ENCODE measurements at regions not wholly inside any gene's neighbourhood (a gene's known extent, or its start where the extent isn't known, plus 50 kb on each side); places are given as distances from the start of the nearest gene placed in this dataset.

DNA sequence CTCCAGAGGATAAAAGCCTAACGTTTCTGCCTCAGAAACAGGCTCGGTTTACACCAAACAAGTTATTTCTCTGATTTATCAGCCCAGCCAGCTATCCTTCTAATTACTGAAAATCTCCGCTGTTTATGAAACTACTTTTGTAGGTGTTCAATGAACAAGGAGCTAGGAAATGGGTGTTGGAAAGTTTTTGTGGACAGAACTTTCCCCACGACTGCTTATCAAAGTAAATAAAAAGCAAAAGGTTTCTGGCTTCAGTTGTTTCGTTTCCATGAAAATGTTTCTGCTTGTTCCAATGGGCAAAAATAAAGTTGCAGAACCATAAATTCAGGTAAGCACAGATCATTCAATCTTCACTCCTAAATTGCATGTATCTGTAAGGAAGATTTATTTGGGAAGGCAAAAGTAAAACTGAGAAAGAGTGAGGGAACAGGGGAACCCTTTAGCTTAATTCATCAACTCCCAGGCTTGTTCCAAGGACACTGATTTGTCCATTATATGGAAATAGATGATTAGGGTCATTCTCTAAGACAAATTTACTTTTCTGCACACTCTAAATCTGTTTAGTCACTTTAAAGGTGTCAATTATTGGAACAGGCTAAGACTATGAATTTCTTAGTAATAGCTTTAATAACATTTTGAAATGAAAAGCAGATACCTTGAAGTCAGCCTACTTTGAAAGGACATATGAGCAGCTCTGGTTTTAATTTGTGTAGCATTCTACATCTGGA lies 175.9 kb upstream of the CDKN3 start:
- DNase-seq (ENCODE audit: low read depth) = no peak
- Histone ChIP-seq H3K27me3 (ENCODE audit: control insufficient read depth, insufficient read depth, low read length) (peaks cover 3% of the 10 kb centered on the region), H3K36me3 (ENCODE audit: control insufficient read depth, insufficient read depth, low read length) (no peaks in the 10 kb centered on the region), H3K4me3 (ENCODE audit: low read depth, low read length) (no peak overlapping the region)
- POLR2A ChIA-PET = no interaction called here
- CTCF ChIA-PET = no interaction called here
- no peak for TF ChIP-seq CTCF (IDR thresholded peaks at IDR 0.05; ENCODE audit: insufficient read depth, low read depth, low read length)

DNA sequence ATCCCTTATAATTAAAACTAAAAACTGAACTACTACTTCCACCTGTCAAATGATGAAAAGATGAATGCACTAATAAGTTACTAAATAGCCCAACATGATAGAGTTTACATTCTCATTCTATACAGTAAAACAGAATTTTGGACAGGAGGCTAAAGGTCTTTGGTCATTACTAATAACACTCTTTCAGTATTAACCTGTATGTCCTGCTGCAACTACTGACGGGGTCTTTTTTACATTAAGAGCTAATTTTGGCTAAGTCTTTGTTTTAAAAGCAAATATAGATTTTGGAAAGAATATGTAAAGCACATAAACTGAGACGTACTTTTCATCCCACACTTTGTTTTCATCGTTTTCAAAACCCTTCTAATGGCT lies 175.4 kb upstream of the CDKN3 start:
- no peak for DNase-seq (ENCODE audit: low read depth)
- Histone ChIP-seq H3K4me3 (ENCODE audit: low read depth, low read length) (no peak overlapping the region), H3K27me3 (ENCODE audit: control insufficient read depth, insufficient read depth, low read length) (peaks cover 3% of the 10 kb centered on the region), H3K36me3 (ENCODE audit: control insufficient read depth, insufficient read depth, low read length) (no peaks in the 10 kb centered on the region)
- no peak for TF ChIP-seq CTCF (IDR thresholded peaks at IDR 0.05; ENCODE audit: insufficient read depth, low read depth, low read length)
- POLR2A ChIA-PET = no interaction called here
- CTCF ChIA-PET = no interaction called here

- H3K4me3 ChIP-seq (ENCODE audit: low read depth, low read length) = no peak overlapping the region
- CTCF ChIA-PET = no interaction called here
- POLR2A ChIA-PET = no interaction called here
These were observed 174.8 kb upstream of the CDKN3 start for GRCh38 chr14:54221971-54222370.

GRCh38 chr14:54223831-54224402 lies 172.9 kb upstream of the CDKN3 start:
- H3K4me3 ChIP-seq (ENCODE audit: low read depth, low read length) = no peak overlapping the region
- CTCF ChIA-PET = no interaction called here
- POLR2A ChIA-PET = no interaction called here
- TF ChIP-seq CTCF (IDR thresholded peaks at IDR 0.05; ENCODE audit: insufficient read depth, low read depth, low read length) = no peak
- peaks cover 3% of the 10 kb centered on the region for H3K27me3 ChIP-seq (ENCODE audit: control insufficient read depth, insufficient read depth, low read length)
- no peaks in the 10 kb centered on the region for H3K36me3 ChIP-seq (ENCODE audit: control insufficient read depth, insufficient read depth, low read length)
- DNase-seq (ENCODE audit: low read depth) = no peak

More at GRCh38 chr14:54221971-54222370, 174.8 kb upstream of the CDKN3 start:
- Histone ChIP-seq H3K36me3 (ENCODE audit: control insufficient read depth, insufficient read depth, low read length) (no peaks in the 10 kb centered on the region), H3K27me3 (ENCODE audit: control insufficient read depth, insufficient read depth, low read length) (peaks cover 3% of the 10 kb centered on the region)
- DNase-seq (ENCODE audit: low read depth) = no peak
- TF ChIP-seq CTCF (IDR thresholded peaks at IDR 0.05; ENCODE audit: insufficient read depth, low read depth, low read length) = no peak

DNA sequence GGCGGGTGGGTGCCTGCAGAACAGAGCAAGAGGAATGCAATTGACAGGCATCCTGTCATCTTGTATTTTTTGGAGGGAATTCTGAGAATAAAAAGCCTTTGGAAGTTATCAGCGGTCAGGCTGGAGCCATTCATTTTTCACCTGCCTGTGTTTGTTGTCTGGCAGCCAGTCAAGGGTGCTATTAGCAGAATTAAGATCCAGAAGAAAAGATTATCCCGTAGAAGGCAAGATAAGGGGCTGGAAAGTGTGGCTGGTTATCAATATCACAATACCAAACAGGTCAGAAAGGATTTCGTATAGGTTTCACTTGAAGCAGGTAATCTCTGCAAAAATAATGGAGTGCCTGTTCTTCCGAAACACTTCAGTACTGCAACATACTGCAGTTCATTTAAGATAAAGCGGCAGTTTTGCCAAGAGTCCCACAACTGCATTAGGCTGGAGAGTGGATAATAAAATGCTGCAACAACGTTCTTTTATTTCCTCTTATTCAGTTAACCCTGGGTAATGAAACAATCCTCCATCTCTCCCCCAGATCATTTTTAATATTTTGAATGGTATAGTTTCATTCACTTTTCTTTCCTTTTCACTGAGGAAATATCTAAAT lies 171.2 kb upstream of the CDKN3 start:
- POLR2A ChIA-PET = no interaction called here
- no peak for TF ChIP-seq CTCF (IDR thresholded peaks at IDR 0.05; ENCODE audit: insufficient read depth, low read depth, low read length)
- CTCF ChIA-PET = no interaction called here
- H3K4me3 ChIP-seq (ENCODE audit: low read depth, low read length) = no peak overlapping the region
- peaks cover 1% of the 10 kb centered on the region for H3K27me3 ChIP-seq (ENCODE audit: control insufficient read depth, insufficient read depth, low read length)
- DNase-seq (ENCODE audit: low read depth) = no peak
- H3K36me3 ChIP-seq (ENCODE audit: control insufficient read depth, insufficient read depth, low read length) = no peaks in the 10 kb centered on the region

All from BJ (cell line).